Mesendoderm (in vitro differentiated cells): ENCODE measurements at regions not wholly inside any gene's neighbourhood (a gene's known extent, or its start where the extent isn't known, plus 50 kb on each side); places are given as distances from the start of the nearest gene placed in this dataset.
A peak's percentile ranks its signal among the peaks of the same experiment; 100 is the strongest.

Experiments
- DNase-seq: peaks from one replicate; pipeline ENCODE4 v3.0.0; 2013
- H2AK5ac ChIP-seq: 2 replicates; pipeline ENCODE4 v1.6.1; 2013; ENCODE audit warnings: low read length, inconsistent platforms
- H2BK120ac ChIP-seq: 2 replicates; pipeline ENCODE4 v1.6.1; 2013; ENCODE audit warnings: low read depth, mild to moderate bottlenecking, low read length, moderate library complexity, mixed read lengths
- H2BK15ac ChIP-seq: replicated peaks from 2 replicates; pipeline ENCODE4 v1.6.1; 2013; ENCODE audit warnings: low read depth, mild to moderate bottlenecking, moderate library complexity
- H2BK5ac ChIP-seq: 2 replicates; pipeline ENCODE4 v1.6.1; 2013; ENCODE audit warnings: low read length, inconsistent platforms
- H3K18ac ChIP-seq: 2 replicates; pipeline ENCODE4 v1.6.1; 2013; ENCODE audit warnings: mild to moderate bottlenecking, low read length, mixed read lengths
- H3K23ac ChIP-seq: one replicate; pipeline ENCODE4 v1.6.1; 2013; ENCODE audit warnings: low read length
- H3K27ac ChIP-seq: 2 replicates; pipeline ENCODE4 v1.5.1; 2013; ENCODE audit warnings: low read depth, mild to moderate bottlenecking, inconsistent platforms, low read length, moderate library complexity
- H3K27me3 ChIP-seq: 2 replicates; pipeline ENCODE4 v1.6.1; 2013; ENCODE audit warnings: low read length, control low read depth, mild to moderate bottlenecking, inconsistent platforms; ENCODE audit not compliant: insufficient read depth, poor library complexity
- H3K36me3 ChIP-seq: 2 replicates; pipeline ENCODE4 v1.6.1; 2013; ENCODE audit warnings: low read length, inconsistent platforms; ENCODE audit not compliant: control insufficient read depth, insufficient read depth
- H3K4ac ChIP-seq: one replicate; pipeline ENCODE4 v1.6.1; 2013; ENCODE audit warnings: low read depth, mild to moderate bottlenecking, low read length, moderate library complexity
- H3K4me1 ChIP-seq: 2 replicates; pipeline ENCODE4 v1.6.1; 2013; ENCODE audit warnings: low read depth, low read length, inconsistent platforms; ENCODE audit not compliant: control insufficient read depth
- H3K4me2 ChIP-seq: 2 replicates; pipeline ENCODE4 v1.6.1; 2013; ENCODE audit warnings: low read length
- H3K4me3 ChIP-seq: 2 replicates; pipeline ENCODE4 v1.5.1; 2013; ENCODE audit warnings: mild to moderate bottlenecking, low read length
- H3K56ac ChIP-seq: one replicate; pipeline ENCODE4 v1.6.1; 2013; ENCODE audit warnings: low read length
- H3K79me1 ChIP-seq: 2 replicates; pipeline ENCODE4 v1.6.1; 2013; ENCODE audit warnings: low read length, inconsistent platforms
- H3K79me2 ChIP-seq: 2 replicates; pipeline ENCODE4 v1.6.1; 2013; ENCODE audit warnings: mild to moderate bottlenecking, low read length; ENCODE audit not compliant: control insufficient read depth, insufficient read depth
- H3K9ac ChIP-seq: 2 replicates; pipeline ENCODE4 v1.6.1; 2013; ENCODE audit warnings: low read length, inconsistent platforms
- H4K5ac ChIP-seq: one replicate; pipeline ENCODE4 v1.6.1; 2013; ENCODE audit warnings: low read length
- H4K8ac ChIP-seq: one replicate; pipeline ENCODE4 v1.6.1; 2013; ENCODE audit warnings: low read depth, mild to moderate bottlenecking, control low read depth, low read length, moderate library complexity
- WGBS: extraction: QIAGEN DNeasy Blood & Tissue Kit; methylation state at CpG from one replicate; pipeline ENCODE4 v1.1.7; 2013; ENCODE audit warnings: low lambda C conversion rate, missing lambda C conversion rate; ENCODE audit not compliant: insufficient coverage; ENCODE audit errors: extremely low coverage; 5-methylcytosine and 5-hydroxymethylcytosine counted together

GRCh38 chr4:72858328-72858727 lies 211.2 kb downstream of the COX18 start:
- no CpG with 5 or more reads among the region's 4 CpGs for WGBS
- DNase-seq = no peak
- Histone ChIP-seq H3K4me1 (no peaks in the 10 kb centered on the region), H3K18ac (no peak overlapping the region), H4K8ac (no peak overlapping the region), H2BK120ac (no peak overlapping the region), H3K79me2 (no peaks in the 10 kb centered on the region), H3K4ac (no peak overlapping the region), H3K79me1 (no peaks in the 10 kb centered on the region), H3K4me2 (no peak overlapping the region), H3K4me3 (no peak overlapping the region), H3K36me3 (no peaks in the 10 kb centered on the region), H4K5ac (no peak overlapping the region), H3K56ac (no peak overlapping the region), H3K27ac (no peak overlapping the region), H3K27me3 (no peaks in the 10 kb centered on the region), H3K9ac (no peak overlapping the region), H3K23ac (no peak overlapping the region), H2BK15ac (no peak overlapping the region), H2BK5ac (no peak overlapping the region), H2AK5ac (no peak overlapping the region)

DNA sequence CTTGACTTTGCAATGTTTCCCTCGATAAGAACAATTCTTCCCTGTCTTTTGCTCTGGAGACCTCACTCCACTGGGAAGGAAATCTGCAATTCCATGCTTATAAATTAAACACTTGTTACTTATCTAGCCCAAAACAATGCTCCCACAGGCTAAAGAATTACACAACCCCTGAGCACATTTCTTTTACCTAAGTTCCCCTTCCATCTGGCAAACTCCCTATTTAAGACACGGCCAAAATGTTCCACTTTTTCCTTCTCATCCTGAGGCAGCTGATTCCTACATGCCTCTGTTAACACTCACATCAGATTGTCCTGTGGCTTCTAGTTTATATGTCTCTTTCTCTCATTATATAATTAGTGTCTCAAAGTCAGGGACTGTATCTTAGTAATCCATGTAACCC lies 211.7 kb downstream of the COX18 start:
- WGBS = no CpG with 5 or more reads among the region's 2 CpGs

DNA sequence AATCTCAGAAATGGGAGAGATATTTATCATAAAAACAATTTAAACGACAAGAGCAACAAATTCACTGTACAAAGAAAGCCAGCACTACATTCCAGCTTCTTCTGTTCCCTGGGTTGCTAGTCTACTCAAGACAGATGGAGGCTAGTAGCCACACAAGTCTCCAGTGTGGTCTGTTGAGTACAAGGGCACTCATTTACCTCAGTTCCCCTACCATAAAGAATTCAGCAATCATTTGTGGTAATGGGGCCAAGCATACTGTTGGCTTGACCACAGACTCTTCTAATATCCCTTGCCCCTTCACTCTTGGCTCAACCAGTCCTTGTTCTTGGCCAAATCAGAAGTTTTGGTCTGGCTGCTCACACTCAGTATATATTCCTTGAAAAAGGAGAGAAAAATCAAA lies 212.3 kb downstream of the COX18 start:
- H3K4ac ChIP-seq = no peak overlapping the region
- no peak overlapping the region for H3K27ac ChIP-seq
- H3K36me3 ChIP-seq = no peaks in the 10 kb centered on the region
- no CpG with 5 or more reads among the region's 1 CpG for WGBS
- H3K18ac ChIP-seq = no peak overlapping the region
- no peak for DNase-seq
- H3K79me2 ChIP-seq = no peaks in the 10 kb centered on the region
- H3K9ac ChIP-seq = no peak overlapping the region
- H3K56ac ChIP-seq = no peak overlapping the region
- H4K8ac ChIP-seq = no peak overlapping the region
- H3K79me1 ChIP-seq = no peaks in the 10 kb centered on the region
- no peak overlapping the region for H2BK5ac ChIP-seq
- no peak overlapping the region for H3K4me3 ChIP-seq
- no peak overlapping the region for H2BK15ac ChIP-seq
- no peaks in the 10 kb centered on the region for H3K27me3 ChIP-seq
- no peak overlapping the region for H2AK5ac ChIP-seq
- H4K5ac ChIP-seq = no peak overlapping the region
- H3K23ac ChIP-seq = no peak overlapping the region
- H3K4me1 ChIP-seq = no peaks in the 10 kb centered on the region
- no peak overlapping the region for H3K4me2 ChIP-seq
- H2BK120ac ChIP-seq = no peak overlapping the region

More for the DNA sequence above, 211.7 kb downstream of the COX18 start:
- no peak overlapping the region for H3K56ac ChIP-seq
- H2AK5ac ChIP-seq = no peak overlapping the region
- H2BK15ac ChIP-seq = no peak overlapping the region
- H3K79me1 ChIP-seq = no peaks in the 10 kb centered on the region
- no peaks in the 10 kb centered on the region for H3K27me3 ChIP-seq
- no peak overlapping the region for H3K4ac ChIP-seq
- DNase-seq = no peak
- H4K5ac ChIP-seq = no peak overlapping the region
- no peak overlapping the region for H3K27ac ChIP-seq
- H3K4me2 ChIP-seq = no peak overlapping the region
- H3K4me3 ChIP-seq = no peak overlapping the region
- H3K23ac ChIP-seq = no peak overlapping the region
- H3K18ac ChIP-seq = no peak overlapping the region
- no peak overlapping the region for H2BK5ac ChIP-seq
- H3K36me3 ChIP-seq = no peaks in the 10 kb centered on the region
- no peak overlapping the region for H3K9ac ChIP-seq
- no peak overlapping the region for H4K8ac ChIP-seq
- H3K79me2 ChIP-seq = no peaks in the 10 kb centered on the region
- no peaks in the 10 kb centered on the region for H3K4me1 ChIP-seq
- no peak overlapping the region for H2BK120ac ChIP-seq

GRCh38 chr4:72846280-72847111 lies 223.0 kb downstream of the COX18 start:
- H3K4me1 ChIP-seq = no peaks in the 10 kb centered on the region
- no peak overlapping the region for H3K4me3 ChIP-seq
- H3K4me2 ChIP-seq = no peak overlapping the region
- no peak overlapping the region for H3K27ac ChIP-seq
- H4K8ac ChIP-seq = no peak overlapping the region
- H3K23ac ChIP-seq = no peak overlapping the region
- H3K36me3 ChIP-seq = no peaks in the 10 kb centered on the region
- no peaks in the 10 kb centered on the region for H3K79me2 ChIP-seq
- no peak overlapping the region for H3K4ac ChIP-seq
- peak; percentile 91 for DNase-seq
- H3K27me3 ChIP-seq = no peaks in the 10 kb centered on the region
- H3K18ac ChIP-seq = no peak overlapping the region
- no peak overlapping the region for H2AK5ac ChIP-seq
- H2BK120ac ChIP-seq = no peak overlapping the region
- no peaks in the 10 kb centered on the region for H3K79me1 ChIP-seq
- H2BK15ac ChIP-seq = no peak overlapping the region
- H2BK5ac ChIP-seq = no peak overlapping the region
- no peak overlapping the region for H3K9ac ChIP-seq
- WGBS = no CpG with 5 or more reads among the region's 12 CpGs
- H3K56ac ChIP-seq = peak overlapping the region; percentile 25
- no peak overlapping the region for H4K5ac ChIP-seq

GRCh38 chr4:72843466-72843865 lies 226.1 kb downstream of the COX18 start:
- no peaks in the 10 kb centered on the region for H3K4me1 ChIP-seq
- no peak overlapping the region for H3K27ac ChIP-seq

GRCh38 chr4:72842323-72842722 lies 227.2 kb downstream of the COX18 start:
- Histone ChIP-seq H2BK15ac (no peak overlapping the region), H3K36me3 (no peaks in the 10 kb centered on the region), H2BK5ac (no peak overlapping the region), H3K56ac (no peak overlapping the region), H3K27me3 (no peaks in the 10 kb centered on the region), H4K5ac (no peak overlapping the region), H3K18ac (no peak overlapping the region), H2BK120ac (no peak overlapping the region), H3K79me2 (no peaks in the 10 kb centered on the region), H3K4me3 (no peak overlapping the region), H3K23ac (no peak overlapping the region), H3K4me2 (no peak overlapping the region), H3K4me1 (no peaks in the 10 kb centered on the region), H3K9ac (no peak overlapping the region), H2AK5ac (no peak overlapping the region), H3K79me1 (no peaks in the 10 kb centered on the region), H3K27ac (no peak overlapping the region), H4K8ac (no peak overlapping the region), H3K4ac (no peak overlapping the region)
- no peak for DNase-seq

More at GRCh38 chr4:72843466-72843865, 226.1 kb downstream of the COX18 start:
- Histone ChIP-seq H3K23ac (no peak overlapping the region), H4K8ac (no peak overlapping the region), H3K79me2 (no peaks in the 10 kb centered on the region), H3K4me2 (no peak overlapping the region), H3K9ac (no peak overlapping the region), H4K5ac (no peak overlapping the region), H3K36me3 (no peaks in the 10 kb centered on the region), H2BK120ac (peak overlapping the region; percentile 45), H3K4ac (no peak overlapping the region), H3K4me3 (no peak overlapping the region), H3K27me3 (no peaks in the 10 kb centered on the region), H2BK5ac (no peak overlapping the region), H3K18ac (no peak overlapping the region), H3K56ac (no peak overlapping the region), H2BK15ac (no peak overlapping the region), H3K79me1 (no peaks in the 10 kb centered on the region), H2AK5ac (no peak overlapping the region)
- no peak for DNase-seq
